ENCODE measurements at regions not wholly inside any gene's neighbourhood (a gene's known extent, or its start where the extent isn't known, plus 50 kb on each side); places are given as distances from the start of the nearest gene placed in this dataset.

GRCh38 chr14:44041700-44042099 is 465.4 kb downstream of the FSCB start:
- TF ChIP-seq CTCF (IDR thresholded peaks at IDR 0.05; ENCODE audit: low read depth, low read length) (no peak), POLR2A (IDR thresholded peaks at IDR 0.05; ENCODE audit: extremely low read depth, insufficient read length) (no peak)

All from NB4 (cell line).